CD4-positive, alpha-beta T cell treated with Interleukin-6 at 100 ng/mL for 8 hours (primary cell): ENCODE measurements at regions not wholly inside any gene's neighbourhood (a gene's known extent, or its start where the extent isn't known, plus 50 kb on each side); places are given as distances from the start of the nearest gene placed in this dataset.

Source experiments
- DNase-seq: peaks from one replicate; pipeline ENCODE4 v3.0.0-alpha.2; 2020; ENCODE audit warnings: mixed read lengths, low spot score

- DNase-seq: no peak
These were observed 389.8 kb upstream of the AZI2 start for GRCh38 chr3:28738425-28738824.

GRCh38 chr3:28739647-28740046 lies 391.0 kb upstream of the AZI2 start:
- no peak for DNase-seq

- no peak for DNase-seq
These were observed 394.6 kb upstream of the AZI2 start for GRCh38 chr3:28743271-28743670.

- no peak for DNase-seq
These were observed 395.2 kb upstream of the AZI2 start for GRCh38 chr3:28743831-28744230.

GRCh38 chr3:28745436-28745835 lies 396.8 kb upstream of the AZI2 start:
- DNase-seq: no peak

GRCh38 chr3:28745916-28746617 lies 397.4 kb upstream of the AZI2 start:
- no peak for DNase-seq

- no peak for DNase-seq
These were observed 398.4 kb upstream of the AZI2 start for GRCh38 chr3:28746990-28747389.

- DNase-seq: no peak
These were observed 403.2 kb upstream of the AZI2 start for GRCh38 chr3:28751864-28752263.

GRCh38 chr3:28752290-28752689 lies 403.7 kb upstream of the AZI2 start:
- DNase-seq: no peak

GRCh38 chr3:28756056-28756455 lies 407.4 kb upstream of the AZI2 start:
- DNase-seq: no peak

- DNase-seq: no peak
These were observed 409.5 kb upstream of the AZI2 start for GRCh38 chr3:28758115-28758514.

- DNase-seq: no peak
These were observed 412.8 kb upstream of the AZI2 start for GRCh38 chr3:28761375-28761774.

GRCh38 chr3:28765194-28765593 lies 416.6 kb upstream of the AZI2 start:
- no peak for DNase-seq

- DNase-seq: no peak
These were observed 419.8 kb upstream of the AZI2 start for GRCh38 chr3:28768439-28768838.

GRCh38 chr3:28777806-28778475 lies 429.3 kb upstream of the AZI2 start:
- DNase-seq: no peak

- no peak for DNase-seq
These were observed 431.9 kb upstream of the AZI2 start for GRCh38 chr3:28780480-28780879.

GRCh38 chr3:28781053-28781452 lies 432.4 kb upstream of the AZI2 start:
- no peak for DNase-seq

GRCh38 chr3:28786446-28786845 lies 437.8 kb upstream of the AZI2 start:
- DNase-seq: no peak

GRCh38 chr3:28788571-28788970 lies 439.9 kb upstream of the AZI2 start:
- DNase-seq: no peak

- DNase-seq: no peak
These were observed 443.2 kb upstream of the AZI2 start for GRCh38 chr3:28791713-28792255.

- no peak for DNase-seq
These were observed 444.0 kb upstream of the AZI2 start for GRCh38 chr3:28792604-28793003.

- DNase-seq: no peak
These were observed 450.5 kb upstream of the AZI2 start for GRCh38 chr3:28799084-28799483.

GRCh38 chr3:28800203-28800602 lies 451.6 kb upstream of the AZI2 start:
- no peak for DNase-seq

GRCh38 chr3:28808068-28808467 lies 459.4 kb upstream of the AZI2 start:
- no peak for DNase-seq
